ENCODE measurements at regions not wholly inside any gene's neighbourhood (a gene's known extent, or its start where the extent isn't known, plus 50 kb on each side); places are given as distances from the start of the nearest gene placed in this dataset.

- Histone ChIP-seq H3K9me3 (no peaks in the 10 kb centered on the region), H3K4me3 (no peak overlapping the region), H3K27ac (no peak overlapping the region), H3K4me1 (peaks cover 6% of the 10 kb centered on the region; the same call in 1 of the 3 replicates), H3K4me2 (no peak overlapping the region)
- no peak for DNase-seq (ENCODE audit: low read depth in 1 of 2, low spot score in 1 of 2)
- POLR2A ChIA-PET = no interaction called here
- WGBS (ENCODE audit: missing lambda C conversion rate) = 85% methylated on average over 16 of the region's 16 CpGs
- FAIRE-seq = no peak
- CTCF ChIA-PET = interaction anchor here (0.8 to 1.5 kb wide), 3 partner anchors 18 to 51 kb away, joined by 3 read pairs; no protein-coding TSS in a partner anchor
- no peak for ATAC-seq
- TF ChIP-seq HOXB5 (CRISPR knock-in tag; IDR thresholded peaks at IDR 0.05) (no peak), POLR2A (IDR thresholded peaks at IDR 0.05; ENCODE audit: low read length) (no peak), CHD2 (IDR thresholded peaks at IDR 0.05; ENCODE audit: low read length, partially characterized antibody) (no peak), USF2 (IDR thresholded peaks at IDR 0.05) (no peak), CBX2 (IDR thresholded peaks at IDR 0.05; ENCODE audit: borderline replicate concordance, low read depth) (no peak), HDAC2 (IDR thresholded peaks at IDR 0.05) (no peak), CBX8 (IDR thresholded peaks at IDR 0.05) (no peak)
Observed at GRCh38 chr17:72376526-72377345, 255.9 kb downstream of the SOX9 start.

- Histone ChIP-seq H3K4me3 (no peak overlapping the region), H3K4me1 (peaks cover 12% of the 10 kb centered on the region), H3K4me2 (no peak overlapping the region), H3K27ac (peak overlapping the region in 1 of 2 experiments; percentile 35; a peak in 2 of 6 replicates), H3K9me3 (no peaks in the 10 kb centered on the region)
- no peak for TF ChIP-seq JUNB (IDR thresholded peaks at IDR 0.05)
- no peak for TF ChIP-seq SREBF2 (IDR thresholded peaks at IDR 0.05)
- TF ChIP-seq KDM1A (IDR thresholded peaks at IDR 0.05; ENCODE audit: low read depth) = no peak
- no peak for TF ChIP-seq EHMT2 (IDR thresholded peaks at IDR 0.05; ENCODE audit: low read depth)
- TF ChIP-seq, protein P1, sequence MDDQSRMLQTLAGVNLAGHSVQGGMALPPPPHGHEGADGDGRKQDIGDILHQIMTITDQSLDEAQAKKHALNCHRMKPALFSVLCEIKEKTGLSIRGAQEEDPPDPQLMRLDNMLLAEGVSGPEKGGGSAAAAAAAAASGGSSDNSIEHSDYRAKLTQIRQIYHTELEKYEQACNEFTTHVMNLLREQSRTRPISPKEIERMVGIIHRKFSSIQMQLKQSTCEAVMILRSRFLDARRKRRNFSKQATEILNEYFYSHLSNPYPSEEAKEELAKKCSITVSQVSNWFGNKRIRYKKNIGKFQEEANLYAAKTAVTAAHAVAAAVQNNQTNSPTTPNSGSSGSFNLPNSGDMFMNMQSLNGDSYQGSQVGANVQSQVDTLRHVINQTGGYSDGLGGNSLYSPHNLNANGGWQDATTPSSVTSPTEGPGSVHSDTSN (IDR thresholded peaks at IDR 0.05) = no peak
- TF ChIP-seq HDAC2 (IDR thresholded peaks at IDR 0.05) = no peak
- no peak for TF ChIP-seq RARB (CRISPR knock-in tag; IDR thresholded peaks at IDR 0.05)
- no peak for TF ChIP-seq FOXS1 (CRISPR knock-in tag; IDR thresholded peaks at IDR 0.05)
- TF ChIP-seq POLR2AphosphoS2 (conservative IDR thresholded peaks at IDR 0.05; ENCODE audit: low read length) = no peak
- FAIRE-seq = no peak
- 86% methylated on average over 23 of the region's 23 CpGs for WGBS (ENCODE audit: missing lambda C conversion rate)
- DNase-seq (ENCODE audit: low read depth in 1 of 2, low spot score in 1 of 2) = no peak
- ChIA-PET POLR2A (no interaction called here), CTCF (interaction anchor here (0.9 to 2.3 kb wide), 2 partner anchors 10 to 24 kb away, joined by 3 to 9 read pairs; no protein-coding TSS in a partner anchor)
- ATAC-seq = no peak; a peak in 1 of 6 replicates
Observed at GRCh38 chr17:72378414-72379390, 257.9 kb downstream of the SOX9 start.

- CTCF ChIA-PET = interaction anchor here (0.9 to 2.3 kb wide), 2 partner anchors 9 to 23 kb away, joined by 3 to 9 read pairs; no protein-coding TSS in a partner anchor
- 85% methylated on average over 11 of the region's 11 CpGs for WGBS (ENCODE audit: missing lambda C conversion rate)
- FAIRE-seq = no peak
- TF ChIP-seq HEYL (CRISPR knock-in tag; IDR thresholded peaks at IDR 0.05) = no peak
- TF ChIP-seq SMC3 (IDR thresholded peaks at IDR 0.05) = no peak
- TF ChIP-seq SREBF2 (IDR thresholded peaks at IDR 0.05) = no peak
- no peak for TF ChIP-seq JUN (IDR thresholded peaks at IDR 0.05)
- no peak for TF ChIP-seq HDAC2 (IDR thresholded peaks at IDR 0.05)
- TF ChIP-seq, protein P2, sequence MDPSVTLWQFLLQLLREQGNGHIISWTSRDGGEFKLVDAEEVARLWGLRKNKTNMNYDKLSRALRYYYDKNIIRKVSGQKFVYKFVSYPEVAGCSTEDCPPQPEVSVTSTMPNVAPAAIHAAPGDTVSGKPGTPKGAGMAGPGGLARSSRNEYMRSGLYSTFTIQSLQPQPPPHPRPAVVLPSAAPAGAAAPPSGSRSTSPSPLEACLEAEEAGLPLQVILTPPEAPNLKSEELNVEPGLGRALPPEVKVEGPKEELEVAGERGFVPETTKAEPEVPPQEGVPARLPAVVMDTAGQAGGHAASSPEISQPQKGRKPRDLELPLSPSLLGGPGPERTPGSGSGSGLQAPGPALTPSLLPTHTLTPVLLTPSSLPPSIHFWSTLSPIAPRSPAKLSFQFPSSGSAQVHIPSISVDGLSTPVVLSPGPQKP (IDR thresholded peaks at IDR 0.05; ENCODE audit: low read depth, low read length) = no peak
- TF ChIP-seq CBX8 (IDR thresholded peaks at IDR 0.05) = no peak
- TF ChIP-seq HMGXB4 (CRISPR knock-in tag; IDR thresholded peaks at IDR 0.05; ENCODE audit: borderline replicate concordance) = no peak
- no peak for TF ChIP-seq FOSB (CRISPR knock-in tag; IDR thresholded peaks at IDR 0.05)
- TF ChIP-seq CHD4 (IDR thresholded peaks at IDR 0.05; ENCODE audit: borderline replicate concordance) = no peak
- TF ChIP-seq RFX5 (IDR thresholded peaks at IDR 0.05) = no peak
- no peak for TF ChIP-seq HOXA7 (CRISPR knock-in tag; IDR thresholded peaks at IDR 0.05)
- no peak for TF ChIP-seq ESRRA (IDR thresholded peaks at IDR 0.05; ENCODE audit: borderline replicate concordance, low read length)
- no peak for TF ChIP-seq USF2 (IDR thresholded peaks at IDR 0.05)
- no peak for TF ChIP-seq NR3C1 (IDR thresholded peaks at IDR 0.05)
- no peak for TF ChIP-seq MAFK (IDR thresholded peaks at IDR 0.05; ENCODE audit: partially characterized antibody)
- no peak for TF ChIP-seq HOXB5 (CRISPR knock-in tag; IDR thresholded peaks at IDR 0.05)
Observed at GRCh38 chr17:72379516-72379915, 258.7 kb downstream of the SOX9 start.

More at GRCh38 chr17:72379516-72379915, 258.7 kb downstream of the SOX9 start:
- peak overlapping the region in 1 of 2 experiments; percentile 35; a peak in 2 of 6 replicates for H3K27ac ChIP-seq
- H3K4me3 ChIP-seq = no peak overlapping the region
- DNase-seq (ENCODE audit: low read depth in 1 of 2, low spot score in 1 of 2) (no peak), ATAC-seq (no peak)
- H3K4me1 ChIP-seq = peaks cover 12% of the 10 kb centered on the region
- POLR2A ChIA-PET = no interaction called here
- no peaks in the 10 kb centered on the region for H3K9me3 ChIP-seq
- no peak overlapping the region for H3K4me2 ChIP-seq
